Natural killer cell (primary cell): ENCODE measurements at regions not wholly inside any gene's neighbourhood (a gene's known extent, or its start where the extent isn't known, plus 50 kb on each side); places are given as distances from the start of the nearest gene placed in this dataset.

Experiments used
- ATAC-seq, 3 donors: fragments of 150-1000 bp in 2 of 3; fragments of 200-7000 bp in 1 of 3; cut with Tn5 transposase; 1 replicate in 1 of 3; 2 replicates in 2 of 3; pipeline ENCODE4 v1.10.0; 2021; ENCODE audit warnings: mild to moderate bottlenecking in 2 of 3, moderate library complexity in 2 of 3
- DNase-seq, 2 donors: peaks; one replicate each; pipeline versions ENCODE4 v3.0.0 to v3.0.0-alpha.2; 2013 to 2021; ENCODE audit warnings: mixed read lengths in 1 of 2
- H3K27ac ChIP-seq: one replicate; pipeline ENCODE4 v1.5.1; 2013; ENCODE audit warnings: mild to moderate bottlenecking, low read length
- H3K27me3 ChIP-seq: one replicate; pipeline ENCODE4 v1.6.1; 2013; ENCODE audit warnings: low read length; ENCODE audit not compliant: control insufficient read depth, insufficient read depth
- H3K36me3 ChIP-seq: one replicate; pipeline ENCODE4 v1.6.1; 2013; ENCODE audit warnings: low read length; ENCODE audit not compliant: control insufficient read depth, insufficient read depth
- H3K4me1 ChIP-seq: one replicate; pipeline ENCODE4 v1.6.1; 2013; ENCODE audit warnings: low read length; ENCODE audit not compliant: control insufficient read depth, insufficient read depth
- H3K4me3 ChIP-seq: one replicate; pipeline ENCODE4 v1.5.1; 2013; ENCODE audit warnings: low read length
- H3K9me3 ChIP-seq: one replicate; pipeline ENCODE4 v1.6.1; 2013; ENCODE audit warnings: low read length; ENCODE audit not compliant: control insufficient read depth, insufficient read depth
- H3K27ac Mint-ChIP-seq, 2 donors: one replicate each; pipeline ENCODE4 v1.8.0; 2022; ENCODE audit warnings: mild to moderate bottlenecking in 2 of 2, mixed read lengths in 2 of 2, moderate library complexity in 1 of 2
- H3K27me3 Mint-ChIP-seq, 2 donors: one replicate each; pipeline ENCODE4 v1.8.0; 2022; ENCODE audit warnings: low read depth in 2 of 2, mixed read lengths in 2 of 2
- H3K36me3 Mint-ChIP-seq: one replicate; pipeline ENCODE4 v1.8.0; 2022; ENCODE audit warnings: mixed read lengths
- H3K4me1 Mint-ChIP-seq, 2 donors: one replicate each; pipeline ENCODE4 v1.8.0; 2022; ENCODE audit warnings: mixed read lengths in 2 of 2
- H3K4me3 Mint-ChIP-seq: one replicate; pipeline ENCODE4 v1.8.0; 2022; ENCODE audit warnings: mild to moderate bottlenecking, moderate library complexity, mixed read lengths
- H3K9me3 Mint-ChIP-seq, 2 donors: one replicate each; pipeline ENCODE4 v1.8.0; 2022; ENCODE audit warnings: mixed read lengths in 2 of 2
- WGBS: methylation state at CpG from one replicate; pipeline ENCODE4 v1.1.7; 2013; ENCODE audit warnings: missing lambda C conversion rate; ENCODE audit not compliant: insufficient coverage; 5-methylcytosine and 5-hydroxymethylcytosine counted together
- intact Hi-C: fragments of 100-400 bp; cut with micrococcal nuclease; formaldehyde crosslinking; loops from one replicate; pipeline ENCODE4 v1.14.2; 2022
- TF ChIP-seq, protein P1 (sequence below): fragments of 200-600 bp; IDR thresholded peaks from one replicate; pipeline ENCODE4 v1.8.0; 2022; ENCODE audit warnings: antibody characterized with exemption

- DNase-seq: no peak
- no peak for ATAC-seq
- H3K36me3 ChIP-seq: no peaks in the 10 kb centered on the region
Measured at GRCh38 chr3:189551007-189551406, 80.2 kb upstream of the TP63 start.

DNA sequence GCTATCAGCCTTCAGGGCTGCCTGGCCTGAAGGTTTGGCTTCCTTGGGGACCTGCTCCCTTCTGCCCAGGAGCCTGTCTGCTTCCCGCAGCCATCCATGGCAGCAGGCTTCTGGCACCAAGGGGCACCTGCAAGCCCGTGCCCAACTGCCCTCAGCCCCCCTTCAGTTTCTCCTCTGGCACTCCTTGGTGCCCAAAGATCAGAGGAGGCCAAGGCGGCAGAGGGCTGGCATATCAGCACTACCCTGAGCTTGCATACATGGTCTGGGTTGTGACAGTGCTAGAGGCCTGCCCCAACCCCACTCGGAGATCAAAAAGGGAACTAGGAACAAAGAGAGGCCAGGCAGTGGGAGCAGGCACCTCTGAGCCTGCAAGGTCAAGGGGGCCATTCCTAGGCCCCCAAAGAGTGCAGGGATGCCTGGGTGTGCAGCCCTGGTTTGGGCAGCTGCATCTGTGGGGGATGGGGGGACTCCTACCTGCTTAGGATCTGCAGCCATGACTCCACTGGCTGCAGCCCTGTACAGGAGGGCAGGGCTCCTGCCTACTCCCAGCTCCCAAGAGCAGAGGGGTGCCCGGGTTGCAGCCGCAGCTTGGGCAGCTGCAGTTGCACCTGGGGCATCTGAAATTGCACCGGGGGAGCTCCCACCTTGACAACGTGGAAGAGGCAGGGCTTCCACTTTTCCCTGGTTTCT lies 76.2 kb upstream of the TP63 start:
- no peak overlapping the region for H3K27ac Mint-ChIP-seq
- H3K36me3 Mint-ChIP-seq: peaks cover 13% of the 10 kb centered on the region
- intact Hi-C loops: no loop called here
- DNase-seq: no peak
- no peak overlapping the region for H3K4me3 Mint-ChIP-seq
- no peaks in the 10 kb centered on the region for H3K27me3 ChIP-seq
- H3K9me3 ChIP-seq: no peaks in the 10 kb centered on the region
- H3K4me1 Mint-ChIP-seq: no peaks in the 10 kb centered on the region
- H3K9me3 Mint-ChIP-seq: peaks cover 4 to 13% of the 10 kb centered on the region in 2 donors
- H3K27ac ChIP-seq: no peak overlapping the region
- H3K4me1 ChIP-seq: no peaks in the 10 kb centered on the region
- no peak for ATAC-seq
- H3K4me3 ChIP-seq: no peak overlapping the region
- H3K27me3 Mint-ChIP-seq: no peaks in the 10 kb centered on the region
- TF ChIP-seq, protein P1, sequence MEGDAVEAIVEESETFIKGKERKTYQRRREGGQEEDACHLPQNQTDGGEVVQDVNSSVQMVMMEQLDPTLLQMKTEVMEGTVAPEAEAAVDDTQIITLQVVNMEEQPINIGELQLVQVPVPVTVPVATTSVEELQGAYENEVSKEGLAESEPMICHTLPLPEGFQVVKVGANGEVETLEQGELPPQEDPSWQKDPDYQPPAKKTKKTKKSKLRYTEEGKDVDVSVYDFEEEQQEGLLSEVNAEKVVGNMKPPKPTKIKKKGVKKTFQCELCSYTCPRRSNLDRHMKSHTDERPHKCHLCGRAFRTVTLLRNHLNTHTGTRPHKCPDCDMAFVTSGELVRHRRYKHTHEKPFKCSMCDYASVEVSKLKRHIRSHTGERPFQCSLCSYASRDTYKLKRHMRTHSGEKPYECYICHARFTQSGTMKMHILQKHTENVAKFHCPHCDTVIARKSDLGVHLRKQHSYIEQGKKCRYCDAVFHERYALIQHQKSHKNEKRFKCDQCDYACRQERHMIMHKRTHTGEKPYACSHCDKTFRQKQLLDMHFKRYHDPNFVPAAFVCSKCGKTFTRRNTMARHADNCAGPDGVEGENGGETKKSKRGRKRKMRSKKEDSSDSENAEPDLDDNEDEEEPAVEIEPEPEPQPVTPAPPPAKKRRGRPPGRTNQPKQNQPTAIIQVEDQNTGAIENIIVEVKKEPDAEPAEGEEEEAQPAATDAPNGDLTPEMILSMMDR: no peak
- H3K36me3 ChIP-seq: no peaks in the 10 kb centered on the region
- 80% methylated on average over 8 of the region's 8 CpGs for WGBS

More at GRCh38 chr3:189551007-189551406, 80.2 kb upstream of the TP63 start:
- Histone ChIP-seq H3K4me1 (no peaks in the 10 kb centered on the region), H3K9me3 (peaks cover 6% of the 10 kb centered on the region), H3K27me3 (no peaks in the 10 kb centered on the region), H3K4me3 (no peak overlapping the region), H3K27ac (no peak overlapping the region)
- WGBS: no CpG with 5 or more reads among the region's 2 CpGs
- Mint-ChIP-seq H3K27ac (no peak overlapping the region), H3K27me3 (no peaks in the 10 kb centered on the region), H3K4me1 (no peaks in the 10 kb centered on the region), H3K4me3 (no peak overlapping the region), H3K9me3 (peaks cover 4 to 18% of the 10 kb centered on the region in 2 donors), H3K36me3 (peaks cover 13% of the 10 kb centered on the region)
- intact Hi-C loops: no loop called here
- TF ChIP-seq, protein P1: no peak

DNA sequence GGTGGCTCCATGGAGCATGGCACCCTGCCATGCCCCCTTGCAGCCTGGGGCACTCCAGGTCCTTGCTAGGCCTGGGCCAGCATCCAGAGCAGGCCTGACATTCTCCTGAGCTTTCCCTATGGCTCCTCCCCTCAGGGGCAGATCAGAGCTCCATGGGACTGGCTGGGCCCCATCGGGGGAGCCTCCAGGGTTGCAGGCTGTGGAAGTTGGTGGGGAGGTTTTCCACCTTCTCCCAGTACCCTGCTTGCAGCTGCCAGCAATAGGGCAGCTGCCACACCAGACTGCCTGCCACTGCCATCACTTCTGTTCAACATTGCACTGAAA lies 75.7 kb upstream of the TP63 start:
- peaks cover 4 to 8% of the 10 kb centered on the region in 2 donors for H3K9me3 Mint-ChIP-seq
- no peaks in the 10 kb centered on the region for H3K36me3 ChIP-seq
- ATAC-seq (no peak), DNase-seq (no peak)
- no CpG with 5 or more reads among the region's 1 CpG for WGBS
- H3K27ac ChIP-seq: no peak overlapping the region
- intact Hi-C loops: no loop called here
- H3K4me1 ChIP-seq: no peaks in the 10 kb centered on the region
- H3K36me3 Mint-ChIP-seq: peaks cover 8% of the 10 kb centered on the region
- TF ChIP-seq, protein P1: no peak
- H3K27ac Mint-ChIP-seq: no peak overlapping the region
- H3K9me3 ChIP-seq: no peaks in the 10 kb centered on the region
- no peak overlapping the region for H3K4me3 Mint-ChIP-seq
- no peak overlapping the region for H3K4me3 ChIP-seq
- H3K27me3 ChIP-seq: no peaks in the 10 kb centered on the region
- H3K4me1 Mint-ChIP-seq: no peaks in the 10 kb centered on the region
- H3K27me3 Mint-ChIP-seq: no peaks in the 10 kb centered on the region

- peaks cover 2 to 5% of the 10 kb centered on the region in 2 donors for H3K9me3 Mint-ChIP-seq
Measured at GRCh38 chr3:189557824-189558223, 73.4 kb upstream of the TP63 start.

More at GRCh38 chr3:189557824-189558223, 73.4 kb upstream of the TP63 start:
- no peaks in the 10 kb centered on the region for H3K9me3 ChIP-seq
- DNase-seq: no peak
- Mint-ChIP-seq H3K27ac (no peak overlapping the region), H3K27me3 (no peaks in the 10 kb centered on the region), H3K4me3 (no peak overlapping the region), H3K4me1 (no peaks in the 10 kb centered on the region), H3K36me3 (no peaks in the 10 kb centered on the region)
- no peaks in the 10 kb centered on the region for H3K27me3 ChIP-seq
- intact Hi-C loops: no loop called here
- TF ChIP-seq, protein P1: no peak
- no peaks in the 10 kb centered on the region for H3K4me1 ChIP-seq
- H3K4me3 ChIP-seq: no peak overlapping the region
- no peak overlapping the region for H3K27ac ChIP-seq
- ATAC-seq: no peak
- no peaks in the 10 kb centered on the region for H3K36me3 ChIP-seq
- 100% methylated on average over 1 of the region's 3 CpGs for WGBS
